ENCODE measurements at regions not wholly inside any gene's neighbourhood (a gene's known extent, or its start where the extent isn't known, plus 50 kb on each side); places are given as distances from the start of the nearest gene placed in this dataset.

GRCh38 chr4:45596379-45597101, 527.3 kb downstream of the GABRG1 start:
- no peaks in the 10 kb centered on the region for H3K27me3 Mint-ChIP-seq (ENCODE audit: insufficient read depth)
- no peak for TF ChIP-seq CTCF (conservative IDR thresholded peaks at IDR 0.05)
- no peak overlapping the region for H3K27ac ChIP-seq (ENCODE audit: low read depth, low read length)

GRCh38 chr4:45580334-45580733, 543.5 kb downstream of the GABRG1 start:
- Histone ChIP-seq H3K27me3 (ENCODE audit: control insufficient read depth, insufficient read depth, low read length, poor library complexity, severe bottlenecking) (no peaks in the 10 kb centered on the region), H3K36me3 (ENCODE audit: control insufficient read depth, insufficient read depth, low read length) (no peaks in the 10 kb centered on the region), H3K4me3 (ENCODE audit: low read length) (no peak overlapping the region), H3K4me1 (ENCODE audit: control insufficient read depth, insufficient read depth, low read length) (no peaks in the 10 kb centered on the region), H3K27ac (ENCODE audit: low read depth, low read length) (no peak overlapping the region), H3K9ac (ENCODE audit: extremely low read depth, low read length, poor library complexity, severe bottlenecking) (no peak overlapping the region), H3K9me3 (ENCODE audit: control insufficient read depth, low read length) (no peaks in the 10 kb centered on the region)
- TF ChIP-seq CTCF (conservative IDR thresholded peaks at IDR 0.05) = no peak
- Mint-ChIP-seq H3K27me3 (ENCODE audit: insufficient read depth) (no peaks in the 10 kb centered on the region), H3K27ac (no peak overlapping the region), H3K4me3 (no peak overlapping the region), H3K36me3 (ENCODE audit: low read depth) (no peaks in the 10 kb centered on the region), H3K4me1 (no peaks in the 10 kb centered on the region), H3K9me3 (no peaks in the 10 kb centered on the region)
- DNase-seq = no peak
- WGBS, 2 experiments (ENCODE audit: insufficient coverage in 1 of 2, insufficient read length in 1 of 2) = 95% methylated on average over 2 of the region's 3 CpGs; no CpG with 5 or more reads in 1 of the 2 experiments

More at GRCh38 chr4:45596379-45597101, 527.3 kb downstream of the GABRG1 start:
- H3K9me3 ChIP-seq (ENCODE audit: control insufficient read depth, low read length) = no peaks in the 10 kb centered on the region
- Mint-ChIP-seq H3K9me3 (no peaks in the 10 kb centered on the region), H3K36me3 (ENCODE audit: low read depth) (no peaks in the 10 kb centered on the region), H3K4me3 (no peak overlapping the region), H3K27ac (no peak overlapping the region), H3K4me1 (no peaks in the 10 kb centered on the region)
- DNase-seq = no peak
- 77 to 80% methylated on average over 5 to 6 of the region's 6 CpGs for WGBS, 2 experiments (ENCODE audit: insufficient coverage in 1 of 2, insufficient read length in 1 of 2)
- H3K4me1 ChIP-seq (ENCODE audit: control insufficient read depth, insufficient read depth, low read length) = no peaks in the 10 kb centered on the region
- no peak overlapping the region for H3K4me3 ChIP-seq (ENCODE audit: low read length)
- H3K27me3 ChIP-seq (ENCODE audit: control insufficient read depth, insufficient read depth, low read length, poor library complexity, severe bottlenecking) = no peaks in the 10 kb centered on the region
- no peak overlapping the region for H3K9ac ChIP-seq (ENCODE audit: extremely low read depth, low read length, poor library complexity, severe bottlenecking)
- H3K36me3 ChIP-seq (ENCODE audit: control insufficient read depth, insufficient read depth, low read length) = no peaks in the 10 kb centered on the region

GRCh38 chr4:45578874-45579273, 545.0 kb downstream of the GABRG1 start:
- Histone ChIP-seq H3K27ac (ENCODE audit: low read depth, low read length) (no peak overlapping the region), H3K4me1 (ENCODE audit: control insufficient read depth, insufficient read depth, low read length) (no peaks in the 10 kb centered on the region), H3K36me3 (ENCODE audit: control insufficient read depth, insufficient read depth, low read length) (no peaks in the 10 kb centered on the region), H3K9ac (ENCODE audit: extremely low read depth, low read length, poor library complexity, severe bottlenecking) (no peak overlapping the region), H3K27me3 (ENCODE audit: control insufficient read depth, insufficient read depth, low read length, poor library complexity, severe bottlenecking) (no peaks in the 10 kb centered on the region), H3K9me3 (ENCODE audit: control insufficient read depth, low read length) (no peaks in the 10 kb centered on the region), H3K4me3 (ENCODE audit: low read length) (no peak overlapping the region)
- Mint-ChIP-seq H3K4me3 (no peak overlapping the region), H3K36me3 (ENCODE audit: low read depth) (no peaks in the 10 kb centered on the region), H3K9me3 (no peaks in the 10 kb centered on the region), H3K4me1 (no peaks in the 10 kb centered on the region), H3K27me3 (ENCODE audit: insufficient read depth) (no peaks in the 10 kb centered on the region), H3K27ac (no peak overlapping the region)
- no peak for TF ChIP-seq CTCF (conservative IDR thresholded peaks at IDR 0.05)
- 100% methylated on average over 1 of the region's 1 CpG; no CpG with 5 or more reads in 1 of the 2 experiments for WGBS, 2 experiments (ENCODE audit: insufficient coverage in 1 of 2, insufficient read length in 1 of 2)
- no peak for DNase-seq

Data from endodermal cell (in vitro differentiated cells).